ENCODE measurements at regions not wholly inside any gene's neighbourhood (a gene's known extent, or its start where the extent isn't known, plus 50 kb on each side); places are given as distances from the start of the nearest gene placed in this dataset.

- no peak for DNase-seq (ENCODE audit: low read depth in 3 of 3)
These were observed 76.8 kb upstream of the EPC2 start for GRCh38 chr2:148567716-148568115.

- peak in 1 of 3 experiments; percentile 34 for DNase-seq (ENCODE audit: low read depth in 3 of 3)
These were observed 76.0 kb upstream of the EPC2 start for GRCh38 chr2:148568597-148568996.

DNA sequence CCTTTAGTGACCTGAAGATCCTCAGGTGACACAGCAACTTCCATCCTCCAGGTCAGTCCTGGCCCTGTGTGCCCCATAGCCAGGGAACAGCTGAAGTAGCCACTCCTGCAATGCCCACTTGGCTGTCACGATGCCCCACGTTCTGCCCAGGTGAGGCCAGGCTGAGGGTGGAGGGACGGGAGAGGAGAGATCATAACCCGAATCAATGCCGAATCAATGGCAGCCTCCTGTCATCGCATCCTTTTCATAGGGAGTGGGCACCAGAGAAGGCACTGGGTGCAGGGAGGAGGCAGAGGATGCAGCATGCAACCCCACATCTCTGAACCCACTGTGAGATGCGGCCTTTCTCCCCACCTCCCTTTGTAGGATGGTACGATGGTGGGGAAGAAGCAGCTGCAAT, 75.3 kb upstream of the EPC2 start:
- no peak for DNase-seq (ENCODE audit: low read depth in 3 of 3)

DNA sequence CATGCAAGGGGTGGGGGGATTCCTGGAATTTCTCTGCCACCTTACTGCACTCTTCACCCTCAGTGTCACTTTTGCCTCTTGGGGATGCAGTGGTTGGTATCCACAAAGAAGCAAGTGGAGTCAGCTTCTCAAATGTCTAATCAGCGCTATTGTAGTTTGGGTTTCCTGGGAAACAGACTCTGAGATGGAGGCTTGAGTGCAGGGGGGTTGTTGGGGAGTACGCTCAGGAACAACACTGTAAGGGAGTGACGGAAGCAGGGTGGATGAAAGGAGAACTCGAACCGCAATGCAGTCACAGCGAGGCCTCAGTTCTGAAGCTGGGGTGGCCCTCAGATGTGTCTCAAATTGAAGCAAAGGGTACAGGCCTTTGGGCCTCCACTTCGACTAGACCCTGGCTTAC, 73.6 kb upstream of the EPC2 start:
- DNase-seq (ENCODE audit: low read depth in 3 of 3), result no peak

- no peak for DNase-seq (ENCODE audit: low read depth in 3 of 3)
These were observed 66.6 kb upstream of the EPC2 start for GRCh38 chr2:148577845-148578492.

- DNase-seq (ENCODE audit: low read depth in 3 of 3), result no peak
These were observed 66.1 kb upstream of the EPC2 start for GRCh38 chr2:148578493-148578884.

DNA sequence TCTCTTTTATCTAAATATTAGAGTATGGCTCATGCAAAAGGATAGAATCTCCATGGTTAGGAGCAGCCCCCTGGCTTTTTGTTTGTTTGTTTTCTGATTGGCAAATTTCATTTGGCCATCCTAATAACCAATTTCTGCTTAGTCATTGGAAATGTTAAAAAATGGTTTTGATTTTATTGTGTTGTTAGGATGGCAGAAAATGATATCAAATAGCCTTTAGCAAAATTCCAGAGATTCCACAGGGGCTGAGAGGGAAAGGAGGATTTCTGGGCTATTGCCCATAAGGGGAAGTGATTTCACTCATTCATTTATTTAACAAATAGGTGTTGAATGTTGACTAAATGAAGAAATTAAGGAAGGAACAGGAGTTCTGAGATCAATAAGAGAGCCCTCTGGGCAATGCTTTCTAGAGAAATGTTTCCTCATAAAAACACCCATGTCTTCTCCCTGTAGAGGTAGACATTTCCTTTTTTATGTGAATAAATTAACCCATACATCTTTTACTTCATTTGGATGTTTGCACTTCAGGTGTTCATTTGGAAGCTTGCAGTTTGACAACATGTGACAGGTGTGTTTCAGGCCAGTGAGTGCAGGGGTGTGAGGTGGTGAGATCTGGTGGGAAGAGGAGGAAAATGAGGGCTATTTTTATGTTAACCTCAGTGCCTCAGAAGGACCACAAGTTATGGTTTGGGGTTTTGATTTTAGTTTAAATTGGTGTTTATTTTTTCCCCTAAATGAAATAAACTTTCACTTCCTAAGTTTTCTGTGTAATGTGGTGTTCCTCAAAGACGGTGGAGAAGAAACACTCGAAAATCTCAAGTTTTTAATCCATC, 61.7 kb upstream of the EPC2 start:
- no peak for DNase-seq (ENCODE audit: low read depth in 3 of 3)

DNA sequence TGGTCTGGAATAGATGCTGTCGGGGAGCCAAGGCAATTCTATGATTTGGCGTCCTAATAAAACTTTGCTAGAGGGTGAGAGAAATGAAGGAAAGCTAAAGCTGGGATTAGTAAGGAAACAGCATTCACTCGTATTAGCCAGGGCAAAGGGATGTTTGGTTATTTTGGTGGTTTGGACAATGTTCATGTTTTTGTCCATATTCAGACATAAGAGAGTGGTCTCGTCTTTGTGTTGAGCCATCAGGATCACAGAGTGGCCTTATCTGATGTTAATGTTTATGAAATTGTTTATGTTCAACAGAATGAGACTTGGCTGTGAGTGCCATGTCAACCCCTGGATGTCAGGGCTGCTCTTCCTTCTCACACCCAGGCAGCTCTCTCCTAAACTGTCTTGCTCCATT, 58.9 kb upstream of the EPC2 start:
- no peak for DNase-seq (ENCODE audit: low read depth in 3 of 3)

DNA sequence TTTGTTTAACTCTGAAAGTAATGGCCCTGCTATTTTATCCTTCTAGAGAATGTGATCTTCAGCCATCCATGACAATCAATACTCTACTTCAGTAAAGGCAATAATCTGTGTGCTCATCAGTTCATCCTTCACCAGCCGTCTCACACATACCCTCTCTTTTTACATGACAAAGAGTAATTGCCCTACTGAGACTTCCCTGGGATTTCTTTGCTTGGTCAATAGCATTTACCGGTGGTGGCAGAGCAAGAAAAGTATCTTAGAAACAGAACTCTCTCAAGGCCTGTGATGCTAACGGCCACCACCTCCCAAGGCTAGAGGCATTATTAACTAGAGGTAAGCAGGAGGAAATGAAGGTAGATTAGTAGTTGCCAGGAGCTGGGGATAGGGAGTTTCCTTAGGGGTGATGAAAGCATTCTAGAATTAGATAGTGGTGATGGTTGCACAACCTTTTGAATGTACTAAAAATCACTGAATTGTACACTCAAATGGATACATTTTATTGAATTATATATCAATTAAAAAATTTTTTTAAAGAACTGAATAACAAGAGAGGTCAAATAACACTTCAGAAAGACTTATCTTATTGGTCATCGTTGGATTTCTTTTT, 57.9 kb upstream of the EPC2 start:
- no peak for DNase-seq (ENCODE audit: low read depth in 3 of 3)

- DNase-seq (ENCODE audit: low read depth in 3 of 3), result no peak
These were observed 53.9 kb upstream of the EPC2 start for GRCh38 chr2:148590612-148591011.

DNA sequence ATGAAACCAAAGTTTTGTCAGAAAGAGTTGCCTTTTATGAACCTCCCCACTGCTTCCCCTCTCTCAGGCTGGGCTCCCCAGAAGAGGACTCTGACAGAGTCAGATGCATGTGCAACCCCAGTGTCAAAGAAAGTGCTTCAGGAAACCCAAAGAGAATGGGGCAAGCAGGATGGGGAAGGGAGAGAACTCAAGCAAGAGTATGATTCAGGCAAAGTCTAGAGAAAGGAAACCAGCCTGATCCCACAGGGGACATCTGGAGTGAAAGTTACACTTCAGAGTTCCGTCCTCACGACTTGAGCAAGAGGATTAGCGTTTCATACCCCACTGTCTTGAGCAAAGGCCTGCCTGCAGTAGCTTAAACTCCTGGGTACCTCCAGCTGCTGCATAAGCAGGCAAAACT, 51.8 kb upstream of the EPC2 start:
- no peak for DNase-seq (ENCODE audit: low read depth in 3 of 3)

DNA sequence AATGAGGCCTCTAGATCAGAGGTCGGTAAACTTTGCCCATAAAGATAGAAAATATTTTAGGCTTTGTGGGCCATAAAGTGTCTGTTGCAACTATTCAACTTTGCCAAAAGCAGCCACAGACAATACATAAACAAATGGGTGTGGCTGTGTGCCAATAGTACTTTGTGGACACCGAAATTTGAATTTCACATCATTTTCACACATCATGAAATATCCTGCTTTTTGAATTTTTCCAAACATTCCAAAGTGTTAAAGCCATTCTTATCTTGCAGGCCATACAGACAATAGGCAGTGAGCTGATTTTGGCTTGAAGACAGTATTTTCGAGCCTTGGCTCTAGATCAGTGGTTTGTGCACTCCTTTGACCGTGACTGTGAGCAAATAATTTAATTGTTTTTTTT, 51.1 kb upstream of the EPC2 start:
- DNase-seq (ENCODE audit: low read depth in 3 of 3), result no peak

GRCh38 chr2:148594216-148594615, 50.3 kb upstream of the EPC2 start:
- DNase-seq (ENCODE audit: low read depth in 3 of 3), result no peak
